RPMI7951 (cell line): ENCODE measurements at regions not wholly inside any gene's neighbourhood (a gene's known extent, or its start where the extent isn't known, plus 50 kb on each side); places are given as distances from the start of the nearest gene placed in this dataset.
"Not testable (repeated sequence)": the region's sequence is repeated elsewhere in the genome, so short reads cannot be mapped to it uniquely, and the experiment has no call there.

ENCODE experiments used
- DNase-seq: peaks from one replicate; pipeline ENCODE4 v3.0.0-alpha.2; 2012; ENCODE audit warnings: low read depth

DNA sequence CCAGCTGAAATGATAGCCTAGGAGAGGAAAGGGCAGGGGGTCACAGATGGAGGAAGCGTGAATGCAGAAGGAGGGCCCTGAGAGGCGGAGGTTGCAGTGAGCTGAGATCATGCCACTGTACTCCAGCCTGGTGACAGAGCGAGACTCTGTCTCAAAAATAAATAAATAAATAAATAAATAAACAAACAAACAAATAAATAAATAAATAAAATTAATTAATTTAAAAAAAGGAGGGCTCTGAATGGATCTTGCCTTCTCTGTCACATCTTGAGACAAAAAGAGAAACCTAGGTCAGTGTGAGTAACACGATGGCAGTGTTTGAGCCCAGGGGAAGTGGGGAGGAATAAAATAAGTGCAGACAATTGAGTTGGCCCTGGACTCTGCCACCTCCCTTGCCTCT, 182.3 kb upstream of the DAAM1 start:
- not testable (repeated sequence) for DNase-seq

DNA sequence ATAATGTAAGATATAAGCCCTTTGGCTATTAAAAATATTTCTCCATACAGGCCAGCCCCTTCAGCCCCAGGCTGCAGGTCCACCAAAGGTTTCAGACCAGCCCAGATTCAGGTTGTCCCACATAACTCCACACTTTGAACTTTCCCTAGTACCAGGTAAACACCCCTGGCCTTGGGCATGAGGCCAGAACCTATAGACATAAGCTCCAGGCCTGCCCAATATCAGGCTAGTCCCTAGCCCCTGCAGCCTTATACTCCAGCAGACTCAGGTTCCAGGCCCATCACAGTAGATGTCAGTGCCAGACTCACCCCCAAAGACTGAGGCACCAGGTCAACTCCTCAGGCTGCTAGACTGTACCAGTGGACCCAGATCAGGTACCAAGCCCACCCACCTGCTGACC, 178.5 kb upstream of the DAAM1 start:
- DNase-seq, result no peak

DNA sequence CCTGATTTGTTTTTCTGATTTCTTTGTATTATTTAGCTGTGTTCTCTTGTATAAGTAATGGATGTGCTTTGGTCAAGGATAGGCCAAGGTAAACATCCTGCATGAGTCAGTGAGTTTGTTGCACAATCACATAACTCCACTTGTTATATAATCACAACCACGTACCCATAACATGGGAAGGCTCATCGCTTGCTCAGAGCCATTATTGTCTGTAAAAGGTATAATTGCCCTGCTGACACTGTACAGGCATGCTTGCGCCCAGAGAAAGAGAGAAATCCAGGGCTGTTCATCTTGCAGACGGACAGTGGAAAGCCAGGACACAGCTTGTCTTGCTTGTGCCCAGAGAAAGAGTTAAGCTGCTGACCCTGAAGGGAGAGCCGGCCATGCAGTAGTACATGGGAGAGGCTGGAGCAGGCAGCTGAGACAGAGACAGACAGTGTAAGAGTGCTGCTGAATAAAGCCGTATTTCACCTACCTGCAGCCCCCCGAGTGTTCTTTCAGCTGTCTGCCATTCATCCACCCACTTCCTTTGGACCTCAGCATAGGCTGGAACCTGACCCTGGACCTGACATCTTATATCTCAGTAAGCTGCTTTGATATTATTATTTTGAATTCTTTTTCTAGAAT, 174.7 kb upstream of the DAAM1 start:
- DNase-seq, result peak; percentile 72

DNA sequence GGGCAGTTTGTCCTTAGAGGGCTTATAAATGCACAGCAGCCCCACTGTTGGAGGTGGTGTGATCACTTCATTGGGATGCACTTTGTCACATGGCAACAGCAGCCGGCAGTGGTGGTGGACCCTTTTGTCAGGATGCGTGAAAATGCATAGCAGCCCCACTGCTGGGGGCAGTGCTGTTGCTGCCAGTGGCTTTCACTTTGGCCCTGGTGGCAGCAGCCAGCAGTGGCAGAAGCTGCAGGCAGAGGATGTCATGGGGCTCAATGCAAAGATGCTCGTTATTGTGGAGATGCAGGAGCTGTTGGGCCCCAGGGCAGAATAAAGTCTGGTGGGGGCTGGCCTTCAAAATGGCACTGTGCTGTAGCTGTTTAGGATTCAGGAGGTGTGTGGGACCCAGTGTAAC, 173.0 kb upstream of the DAAM1 start:
- DNase-seq, result no peak

DNA sequence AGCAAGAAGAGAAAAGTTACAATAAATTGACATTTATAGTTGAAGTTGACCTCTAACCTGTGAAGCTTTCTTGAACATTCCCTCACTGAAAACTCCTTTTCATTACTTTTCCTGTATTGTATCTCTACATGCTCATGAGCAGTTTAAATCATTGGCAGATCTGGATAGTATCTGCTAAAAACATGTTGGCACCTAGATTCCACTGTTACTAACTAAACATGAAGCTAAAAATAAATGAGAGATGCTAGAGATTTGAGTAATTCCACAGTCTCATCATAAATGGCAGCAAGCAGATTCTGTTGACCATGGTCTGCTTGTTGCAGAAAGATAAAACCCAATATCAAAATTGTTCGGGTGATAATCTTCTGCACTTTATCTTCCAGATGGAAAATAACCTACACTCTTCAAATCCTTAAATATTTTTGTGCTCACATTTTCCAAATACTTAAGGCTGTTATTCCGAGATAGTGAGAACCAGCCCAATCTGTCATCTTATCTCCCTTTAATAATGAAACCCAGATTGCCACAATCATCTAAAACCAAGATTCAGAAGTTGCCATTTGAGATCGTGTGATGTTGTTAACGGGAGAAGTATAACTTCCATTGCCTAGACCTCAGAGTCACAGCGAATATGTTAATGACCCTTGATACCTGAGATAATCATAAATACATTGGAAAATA, 171.0 kb upstream of the DAAM1 start:
- DNase-seq, result no peak

DNA sequence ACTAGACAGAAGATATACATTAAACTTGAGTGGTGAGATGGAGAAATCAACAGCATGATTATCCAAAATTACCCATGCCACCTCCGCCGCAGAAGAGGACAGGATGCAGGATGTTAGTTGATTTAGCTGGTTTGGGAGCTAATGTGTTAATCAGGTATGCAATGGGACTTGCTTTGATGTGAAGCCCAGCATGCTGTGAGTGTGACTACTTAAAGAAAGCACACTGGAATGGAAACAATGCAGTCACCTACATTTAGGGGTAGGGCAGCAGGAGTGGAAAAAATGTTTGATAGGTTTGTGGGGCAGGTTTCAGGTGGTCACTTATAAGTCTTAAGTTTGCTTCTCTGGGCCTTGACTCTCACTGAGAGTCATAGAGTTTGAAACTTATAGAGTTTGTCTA, 170.0 kb upstream of the DAAM1 start:
- no peak for DNase-seq

DNA sequence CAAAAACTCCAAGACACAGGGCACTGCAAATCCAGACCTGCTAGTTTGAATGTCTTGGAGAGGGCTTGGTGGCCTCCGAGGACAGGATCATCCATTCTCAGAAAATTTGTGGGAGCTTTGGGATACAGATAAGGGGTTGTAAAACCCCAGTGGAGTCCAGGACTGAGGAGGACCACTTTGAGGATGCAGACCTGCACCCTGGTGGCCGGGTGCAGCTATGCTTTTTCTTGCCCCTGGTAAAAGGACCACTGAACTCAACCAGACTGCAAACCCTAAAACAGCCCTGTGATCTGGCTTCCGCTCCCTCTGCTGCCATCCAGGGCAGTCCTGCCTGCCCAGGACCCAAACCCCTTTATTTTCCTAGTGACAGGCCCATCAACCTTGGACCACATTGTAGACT, 169.5 kb upstream of the DAAM1 start:
- DNase-seq, result no peak

DNA sequence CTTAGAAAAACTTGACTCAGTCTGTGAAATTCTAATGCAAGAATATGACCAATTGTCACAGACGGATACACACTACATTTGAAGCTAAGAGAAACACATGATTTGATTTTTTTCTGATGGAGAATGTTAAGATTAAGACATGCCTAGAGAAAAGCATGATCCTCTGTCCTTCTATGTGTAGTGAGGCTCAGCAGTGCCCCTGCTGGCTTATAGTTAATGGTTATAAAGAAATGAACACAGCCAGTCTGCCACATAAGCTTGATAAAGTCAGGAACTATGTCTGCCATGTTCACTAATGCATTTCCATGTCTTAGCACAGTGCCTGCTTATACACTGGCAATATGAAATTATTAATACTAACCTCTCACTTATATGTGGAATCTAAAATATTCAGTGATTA, 168.1 kb upstream of the DAAM1 start:
- DNase-seq, result peak; percentile 44

DNA sequence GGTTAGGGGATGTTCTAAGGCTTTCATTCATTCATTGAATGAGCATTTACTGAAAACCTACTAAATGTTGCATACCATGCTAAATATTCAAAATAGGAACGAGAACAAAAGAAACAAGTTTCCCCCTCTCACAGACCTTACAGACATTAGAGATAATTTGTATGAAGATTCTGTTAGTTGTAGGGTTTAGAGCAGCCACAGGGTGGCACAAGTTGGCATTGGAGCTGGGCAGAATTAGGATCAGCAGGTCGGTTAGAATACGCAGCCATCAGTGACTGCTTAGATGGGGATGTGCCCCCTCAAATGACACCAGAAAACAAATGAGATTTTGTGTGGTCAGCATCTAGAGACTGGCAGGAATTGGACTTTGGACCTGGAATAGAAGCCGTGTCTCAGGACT, 166.3 kb upstream of the DAAM1 start:
- DNase-seq, result no peak

DNA sequence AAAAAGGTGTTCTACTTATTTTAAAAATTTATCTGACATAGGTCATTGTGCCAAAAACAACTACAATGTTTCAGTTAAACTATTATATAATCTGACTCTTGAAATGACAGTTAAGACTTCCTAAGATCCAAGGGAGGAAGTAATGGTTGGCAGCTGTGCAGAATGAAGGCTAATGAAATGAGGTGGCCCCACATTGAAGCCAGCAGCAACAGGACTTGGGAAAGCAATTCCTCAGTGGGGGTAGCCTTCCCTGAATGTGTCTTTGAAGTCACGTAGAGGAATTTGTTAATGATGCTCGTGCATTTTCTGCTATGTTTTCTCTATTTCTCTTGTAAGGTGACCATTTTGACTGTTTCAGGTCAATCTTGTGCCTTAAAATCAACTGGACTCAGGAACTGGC, 162.4 kb upstream of the DAAM1 start:
- peak; percentile 35 for DNase-seq

DNA sequence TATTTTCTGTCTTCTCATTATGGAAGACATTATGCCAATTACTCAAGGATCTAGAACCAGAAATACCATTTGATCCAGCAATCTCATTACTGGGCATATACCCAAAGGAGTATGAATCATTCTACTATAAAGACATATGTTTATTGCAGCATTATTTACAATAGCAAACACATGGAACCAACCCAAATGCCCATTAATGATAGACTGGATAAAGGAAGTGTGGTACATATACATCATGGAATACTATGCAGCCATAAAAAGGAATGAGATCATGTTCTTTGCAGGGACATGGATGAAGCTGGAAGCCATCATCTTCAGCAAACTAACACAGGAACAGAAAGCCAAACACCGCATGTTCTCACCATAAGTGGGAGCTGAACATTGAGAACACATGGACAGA, 161.8 kb upstream of the DAAM1 start:
- peak; percentile 28 for DNase-seq

DNA sequence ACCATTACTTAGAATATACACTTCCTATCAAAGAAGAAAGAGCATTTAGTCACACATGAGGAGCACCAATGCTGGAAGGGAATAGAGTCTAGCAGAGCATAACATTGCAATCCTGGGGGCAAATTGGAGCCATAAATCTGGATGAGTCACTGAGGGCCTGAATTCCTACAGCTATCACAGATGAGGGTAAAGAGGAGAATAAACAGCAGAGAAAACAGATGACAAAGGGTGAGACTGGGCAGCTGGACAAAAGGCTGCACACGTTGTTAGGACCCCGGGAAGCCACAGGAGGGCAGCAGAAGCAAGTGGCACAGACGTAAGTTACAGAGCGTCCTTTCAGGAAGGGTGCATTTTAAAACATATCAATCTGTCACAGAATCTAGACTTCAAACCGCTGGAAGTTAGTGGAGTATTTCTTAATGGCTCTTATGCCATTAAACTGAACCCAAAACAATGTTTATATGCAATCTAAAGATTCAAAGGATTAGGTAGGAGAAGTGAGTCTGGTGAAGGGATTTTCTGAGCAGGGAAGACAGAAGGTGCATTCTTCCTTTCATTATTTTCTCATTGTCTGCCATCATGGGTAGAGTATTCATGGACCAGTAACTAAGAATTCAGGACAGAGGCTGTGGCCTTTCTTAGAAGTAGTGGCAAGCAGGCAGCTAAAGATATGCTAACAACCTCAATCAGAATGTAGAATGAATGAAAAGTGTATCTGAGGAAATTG, 159.8 kb upstream of the DAAM1 start:
- peak; percentile 98 for DNase-seq

DNA sequence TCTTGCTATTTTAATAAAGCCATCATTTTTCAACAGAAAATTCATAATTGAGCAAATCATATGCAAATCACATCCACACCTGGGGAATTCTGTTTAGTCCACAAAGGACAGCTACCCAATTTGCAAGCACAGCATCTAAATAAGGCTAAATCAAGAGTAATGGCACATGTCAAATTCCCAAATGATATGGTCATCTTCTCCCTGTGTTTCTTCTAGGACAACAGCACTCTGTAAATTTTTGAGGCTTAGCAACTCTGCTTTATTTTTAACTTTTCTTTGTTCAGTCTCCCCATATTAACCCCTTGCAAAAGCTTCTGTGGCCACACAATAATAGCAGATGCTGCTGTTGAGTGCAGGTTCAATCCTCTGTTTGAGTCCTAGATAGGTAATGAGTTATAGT, 155.6 kb upstream of the DAAM1 start:
- DNase-seq, result peak; percentile 27

DNA sequence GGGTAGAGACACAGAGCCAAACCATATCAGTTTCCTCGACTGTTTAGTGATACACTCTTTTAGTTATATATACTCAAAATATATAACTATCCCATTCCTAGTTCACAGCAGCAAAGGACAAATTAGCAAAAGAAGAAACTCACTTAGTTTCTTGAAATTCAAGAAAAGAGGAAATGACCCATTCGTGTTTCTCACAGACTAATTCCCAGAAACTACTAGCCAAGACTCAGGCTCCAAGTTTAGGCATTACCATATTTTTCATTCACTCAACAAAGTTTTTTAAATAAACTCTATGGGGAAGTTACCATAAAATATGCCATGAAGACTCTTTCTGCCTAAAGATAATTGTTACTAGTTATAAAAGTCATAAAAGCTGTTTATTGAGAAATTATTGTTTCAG, 152.3 kb upstream of the DAAM1 start:
- no peak for DNase-seq

DNA sequence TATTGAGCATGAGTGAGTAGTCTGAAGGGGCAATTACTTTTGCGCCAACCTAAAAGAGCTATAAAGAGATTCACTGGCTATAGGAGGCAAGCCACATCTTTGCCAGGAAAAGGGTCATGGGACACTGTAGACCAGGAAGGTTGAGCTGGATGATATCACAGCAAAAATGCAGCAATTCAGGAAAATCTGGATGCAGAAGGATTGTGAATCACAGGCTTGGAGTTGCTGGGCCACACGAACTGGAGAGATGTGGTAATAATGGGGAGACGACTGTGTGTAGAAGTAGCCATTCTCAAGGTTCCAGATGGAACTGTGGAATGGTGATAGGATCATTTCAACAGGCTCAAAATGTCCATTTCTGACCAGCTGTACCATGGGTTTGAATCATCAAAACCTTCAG, 151.4 kb upstream of the DAAM1 start:
- no peak for DNase-seq

DNA sequence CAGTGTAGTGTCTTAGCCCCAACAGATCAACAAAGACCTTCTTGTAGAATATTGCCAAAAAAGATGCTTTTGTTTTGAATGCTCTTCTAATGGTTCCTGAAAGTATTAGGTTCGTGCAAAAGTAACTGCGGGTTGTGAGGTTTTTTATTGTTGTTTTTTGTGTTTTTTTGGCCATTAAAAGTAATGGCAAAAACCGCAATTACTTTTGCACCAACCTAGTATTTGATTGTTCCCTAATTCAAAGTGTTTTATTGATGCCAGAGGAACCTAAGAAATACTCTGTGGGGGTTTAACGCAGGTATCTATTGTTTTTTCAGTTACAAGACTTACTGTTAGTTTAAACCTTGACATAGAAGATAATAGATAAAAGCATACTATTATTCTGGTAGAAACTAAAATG, 150.8 kb upstream of the DAAM1 start:
- no peak for DNase-seq

DNA sequence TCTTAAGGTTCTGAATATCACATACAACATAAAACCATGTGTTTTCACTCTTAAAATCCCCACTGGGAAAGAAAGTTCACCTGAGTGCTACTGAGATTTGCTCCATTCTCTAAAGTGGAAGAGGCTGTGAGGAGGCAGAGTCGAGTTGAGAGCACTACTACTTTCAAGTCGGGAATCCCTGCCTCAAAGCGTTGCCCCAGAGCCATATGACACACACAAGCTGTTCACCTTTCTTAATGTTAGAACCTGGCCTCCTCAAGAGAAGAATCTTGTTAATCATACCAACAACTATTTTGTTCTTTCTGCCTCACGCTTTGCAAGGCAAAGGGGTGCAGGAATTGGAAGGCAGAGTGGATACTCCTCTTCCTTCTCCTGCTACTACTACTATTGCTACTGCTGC, 149.7 kb upstream of the DAAM1 start:
- no peak for DNase-seq

DNA sequence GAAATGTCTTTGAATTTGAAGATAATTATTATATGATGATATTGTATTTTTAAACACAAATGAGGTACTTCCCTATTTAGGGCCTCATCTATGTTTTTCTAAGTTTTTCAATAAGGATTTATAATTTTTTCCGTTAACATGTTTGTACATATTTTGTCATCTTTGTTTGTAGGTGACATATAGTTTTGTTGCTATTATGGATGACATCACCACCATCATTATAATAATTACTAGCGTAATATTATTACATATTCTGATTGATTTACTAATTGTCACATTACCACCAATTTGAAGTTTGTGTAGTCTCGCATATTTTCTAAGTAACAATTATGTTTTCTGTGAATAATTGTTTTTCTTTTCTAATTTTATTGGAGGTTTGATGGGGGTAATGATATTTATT, 147.2 kb upstream of the DAAM1 start:
- DNase-seq, result no peak

DNA sequence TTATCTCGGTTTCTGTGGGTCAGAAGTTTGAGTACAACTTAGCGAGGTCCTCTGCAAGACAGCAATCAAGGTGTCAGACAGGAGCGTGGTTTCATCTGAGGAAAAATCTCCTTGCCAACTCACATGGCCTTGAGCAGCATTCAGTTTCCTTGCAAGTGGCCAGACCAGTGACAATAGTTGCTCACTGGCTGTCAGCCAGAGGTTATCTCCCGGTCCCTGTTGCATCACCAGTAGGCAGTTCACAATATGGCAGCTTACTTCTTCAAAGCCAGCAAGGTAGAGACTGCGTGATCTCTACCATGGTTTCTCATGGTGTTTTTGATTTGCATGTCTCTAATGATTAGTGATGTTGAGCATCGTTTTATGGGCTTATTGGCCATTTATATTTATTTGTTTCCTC, 143.8 kb upstream of the DAAM1 start:
- peak; percentile 55 for DNase-seq

DNA sequence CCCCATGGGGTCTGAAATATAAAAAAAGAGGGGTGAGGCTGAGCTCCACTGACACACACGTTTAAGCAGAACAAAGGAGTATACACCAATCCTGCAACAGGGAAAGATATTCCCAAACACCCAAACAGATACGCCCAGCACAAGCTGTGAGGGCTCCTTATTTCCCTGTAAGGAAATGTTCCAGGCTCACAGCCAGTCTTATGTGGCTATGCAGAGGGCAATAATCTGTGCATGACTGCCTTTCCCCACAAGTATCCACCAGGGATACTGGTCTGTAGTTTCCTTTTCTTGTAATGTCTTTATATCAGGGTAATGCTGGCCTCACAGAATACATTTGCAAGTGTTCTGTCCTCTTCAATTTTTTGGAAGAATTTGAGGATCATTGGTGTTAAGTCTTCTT, 141.7 kb upstream of the DAAM1 start:
- DNase-seq, result peak; percentile 66

DNA sequence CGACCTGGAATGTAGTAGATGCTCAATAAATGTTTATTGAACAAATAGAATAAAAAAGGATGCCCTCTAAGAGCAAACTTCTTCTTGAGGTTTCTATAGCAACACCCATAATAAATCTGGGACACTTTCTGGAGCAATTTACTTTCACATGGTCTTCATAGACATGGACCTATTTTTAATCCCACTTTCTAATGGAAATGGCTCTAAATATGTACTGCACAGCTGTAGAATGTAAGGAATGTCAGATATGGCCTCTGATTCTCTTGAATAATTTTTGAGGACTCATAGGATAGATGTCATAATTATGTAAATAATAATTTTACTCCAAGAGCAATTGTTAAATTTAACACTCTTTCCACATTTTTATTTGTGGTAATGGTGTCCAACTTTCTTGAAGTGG, 133.5 kb upstream of the DAAM1 start:
- DNase-seq, result no peak

DNA sequence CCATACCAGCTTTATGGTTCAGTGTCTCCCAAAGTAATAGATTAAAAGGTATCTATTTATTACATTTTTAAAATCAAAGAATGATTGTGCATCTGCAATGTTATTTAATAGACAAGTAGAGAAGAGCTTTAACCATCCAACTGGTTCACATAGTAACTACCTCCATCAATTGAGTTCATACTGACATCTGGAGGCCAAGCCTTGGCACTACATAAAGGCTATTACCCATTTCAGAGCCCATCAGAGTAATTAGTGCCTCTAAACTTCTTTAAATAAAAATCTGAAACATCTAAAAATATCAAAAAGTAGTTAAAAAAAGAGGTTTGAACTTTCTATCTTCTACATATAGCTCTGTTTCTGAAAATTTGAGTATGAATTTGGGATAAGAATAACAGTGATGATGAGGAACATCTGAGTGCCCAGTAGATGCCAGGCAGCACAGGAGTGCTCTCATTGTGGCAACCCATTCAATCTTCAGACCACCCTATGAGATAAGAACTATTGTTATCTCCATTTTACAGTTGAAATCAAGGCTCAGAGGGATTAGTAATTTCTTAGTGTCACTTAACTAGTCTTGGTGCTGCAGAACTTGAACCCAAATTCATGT, 132.9 kb upstream of the DAAM1 start:
- DNase-seq, result peak; percentile 46

DNA sequence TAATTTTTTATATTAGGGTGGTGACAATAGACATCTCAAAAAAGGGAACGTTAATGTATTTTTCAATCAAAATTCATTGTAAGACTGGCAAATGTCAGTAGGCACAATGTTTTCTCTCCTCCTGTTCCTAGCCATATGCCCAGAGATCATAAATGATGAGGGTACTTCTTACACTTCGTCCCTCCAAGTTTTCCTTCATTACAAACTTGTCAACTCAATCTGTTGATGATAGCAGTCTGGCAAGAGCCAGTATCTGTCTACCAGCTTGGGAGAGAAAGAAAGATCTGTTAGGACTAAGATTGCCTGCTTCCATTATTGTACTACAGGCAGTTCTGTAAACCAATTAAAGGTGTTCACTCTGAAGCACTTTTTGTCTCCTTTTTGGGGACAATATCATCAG, 130.9 kb upstream of the DAAM1 start:
- no peak for DNase-seq
